GM20000 (cell line): ENCODE measurements at regions not wholly inside any gene's neighbourhood (a gene's known extent, or its start where the extent isn't known, plus 50 kb on each side); places are given as distances from the start of the nearest gene placed in this dataset.

ENCODE experiments used
- DNase-seq: peaks from one replicate; pipeline ENCODE4 v3.0.0; 2012; ENCODE audit warnings: low spot score
- CTCF ChIP-seq: IDR thresholded peaks from 2 replicates; pipeline ENCODE4 v1.5.1; 2012; ENCODE audit warnings: mild to moderate bottlenecking, control low read depth; ENCODE audit errors: extremely low read depth, missing control alignments

GRCh38 chr16:17602678-17603077 lies 131.9 kb upstream of the XYLT1 start:
- no peak for DNase-seq
- no peak for TF ChIP-seq CTCF

- TF ChIP-seq CTCF, result no peak
- DNase-seq, result no peak
Observed at GRCh38 chr16:17598968-17599367, 128.2 kb upstream of the XYLT1 start.

GRCh38 chr16:17591655-17592405 lies 121.1 kb upstream of the XYLT1 start:
- no peak for DNase-seq
- TF ChIP-seq CTCF, result no peak

- no peak for DNase-seq
- TF ChIP-seq CTCF, result no peak
Observed at GRCh38 chr16:17590711-17591654, 120.2 kb upstream of the XYLT1 start.

GRCh38 chr16:17589898-17590297 lies 119.1 kb upstream of the XYLT1 start:
- TF ChIP-seq CTCF, result no peak
- no peak for DNase-seq

GRCh38 chr16:17585449-17586074 lies 114.8 kb upstream of the XYLT1 start:
- no peak for DNase-seq

More at GRCh38 chr16:17585449-17586074, 114.8 kb upstream of the XYLT1 start:
- no peak for TF ChIP-seq CTCF
